ENCODE measurements at regions not wholly inside any gene's neighbourhood (a gene's known extent, or its start where the extent isn't known, plus 50 kb on each side); places are given as distances from the start of the nearest gene placed in this dataset.

GRCh38 chr13:89454681-89455080, 1783.5 kb downstream of the SLITRK5 start:
- TF ChIP-seq POLR2A (IDR thresholded peaks at IDR 0.05) (no peak), CTCF (IDR thresholded peaks at IDR 0.05) (no peak)
